ENCODE measurements at regions not wholly inside any gene's neighbourhood (a gene's known extent, or its start where the extent isn't known, plus 50 kb on each side); places are given as distances from the start of the nearest gene placed in this dataset.

- no peak for DNase-seq (ENCODE audit: low spot score)
Observed at GRCh38 chr5:114153833-114154232, 208.0 kb upstream of the KCNN2 start.

GRCh38 chr5:114166081-114166480, 195.8 kb upstream of the KCNN2 start:
- no peak for DNase-seq (ENCODE audit: low spot score)

GRCh38 chr5:114174131-114174530, 187.7 kb upstream of the KCNN2 start:
- DNase-seq (ENCODE audit: low spot score), result no peak

GRCh38 chr5:114174837-114175236, 187.0 kb upstream of the KCNN2 start:
- no peak for DNase-seq (ENCODE audit: low spot score)

GRCh38 chr5:114176356-114176755, 185.5 kb upstream of the KCNN2 start:
- DNase-seq (ENCODE audit: low spot score), result no peak

GRCh38 chr5:114179134-114179533, 182.7 kb upstream of the KCNN2 start:
- DNase-seq (ENCODE audit: low spot score), result no peak

- DNase-seq (ENCODE audit: low spot score), result no peak
Observed at GRCh38 chr5:114184006-114184405, 177.9 kb upstream of the KCNN2 start.

- no peak for DNase-seq (ENCODE audit: low spot score)
Observed at GRCh38 chr5:114185274-114185673, 176.6 kb upstream of the KCNN2 start.

- no peak for DNase-seq (ENCODE audit: low spot score)
Observed at GRCh38 chr5:114191441-114191840, 170.4 kb upstream of the KCNN2 start.

- DNase-seq (ENCODE audit: low spot score), result no peak
Observed at GRCh38 chr5:114192108-114192507, 169.8 kb upstream of the KCNN2 start.

GRCh38 chr5:114201332-114201731, 160.5 kb upstream of the KCNN2 start:
- no peak for DNase-seq (ENCODE audit: low spot score)

- DNase-seq (ENCODE audit: low spot score), result no peak
Observed at GRCh38 chr5:114204923-114205322, 156.9 kb upstream of the KCNN2 start.

GRCh38 chr5:114206640-114207039, 155.2 kb upstream of the KCNN2 start:
- no peak for DNase-seq (ENCODE audit: low spot score)

GRCh38 chr5:114207615-114208014, 154.3 kb upstream of the KCNN2 start:
- no peak for DNase-seq (ENCODE audit: low spot score)

- no peak for DNase-seq (ENCODE audit: low spot score)
Observed at GRCh38 chr5:114208120-114208519, 153.8 kb upstream of the KCNN2 start.

GRCh38 chr5:114208588-114208987, 153.3 kb upstream of the KCNN2 start:
- DNase-seq (ENCODE audit: low spot score), result no peak

GRCh38 chr5:114210662-114211061, 151.2 kb upstream of the KCNN2 start:
- no peak for DNase-seq (ENCODE audit: low spot score)

GRCh38 chr5:114221807-114222206, 140.1 kb upstream of the KCNN2 start:
- no peak for DNase-seq (ENCODE audit: low spot score)

GRCh38 chr5:114223866-114224265, 138.0 kb upstream of the KCNN2 start:
- DNase-seq (ENCODE audit: low spot score), result peak; percentile 0

- no peak for DNase-seq (ENCODE audit: low spot score)
Observed at GRCh38 chr5:114237766-114238165, 124.1 kb upstream of the KCNN2 start.

GRCh38 chr5:114238771-114239313, 123.0 kb upstream of the KCNN2 start:
- DNase-seq (ENCODE audit: low spot score), result no peak

- DNase-seq (ENCODE audit: low spot score), result no peak
Observed at GRCh38 chr5:114243281-114243971, 118.4 kb upstream of the KCNN2 start.

GRCh38 chr5:114243972-114244317, 117.9 kb upstream of the KCNN2 start:
- DNase-seq (ENCODE audit: low spot score), result no peak

- DNase-seq (ENCODE audit: low spot score), result no peak
Observed at GRCh38 chr5:114249823-114250222, 112.0 kb upstream of the KCNN2 start.
